H9 (cell line): ENCODE measurements at regions not wholly inside any gene's neighbourhood (a gene's known extent, or its start where the extent isn't known, plus 50 kb on each side); places are given as distances from the start of the nearest gene placed in this dataset.

Experiments used
- DNase-seq: peaks from one replicate; pipeline ENCODE4 v3.0.0-alpha.2; 2017
- H2AFZ ChIP-seq: one replicate; pipeline ENCODE4 v1.6.1; 2013; ENCODE audit warnings: mild to moderate bottlenecking, low read length, control low read depth, moderate library complexity
- H2AK5ac ChIP-seq: 2 replicates; pipeline ENCODE4 v1.6.1; 2013; ENCODE audit warnings: low read length, control low read depth, mixed read lengths; ENCODE audit not compliant: insufficient read length
- H2BK120ac ChIP-seq: one replicate; pipeline ENCODE4 v1.6.1; 2013; ENCODE audit warnings: low read depth, mild to moderate bottlenecking, low read length, control low read depth, inconsistent platforms; ENCODE audit not compliant: poor library complexity, severe bottlenecking
- H2BK12ac ChIP-seq: 2 replicates; pipeline ENCODE4 v1.6.1; 2013; ENCODE audit warnings: low read length, control low read depth, mixed read lengths, low read depth; ENCODE audit not compliant: insufficient read length
- H2BK15ac ChIP-seq: 2 replicates; pipeline ENCODE4 v1.6.1; 2013; ENCODE audit warnings: low read depth, low read length, control low read depth
- H2BK20ac ChIP-seq: one replicate; pipeline ENCODE4 v1.6.1; 2013; ENCODE audit warnings: low read depth, mild to moderate bottlenecking, low read length, control low read depth, inconsistent platforms; ENCODE audit not compliant: poor library complexity, severe bottlenecking
- H2BK5ac ChIP-seq: 2 replicates; pipeline ENCODE4 v1.6.1; 2013; ENCODE audit warnings: low read length, control low read depth, mixed read lengths; ENCODE audit not compliant: insufficient read length
- H3K14ac ChIP-seq: 2 replicates; pipeline ENCODE4 v1.6.1; 2013; ENCODE audit warnings: low read length, control low read depth; ENCODE audit not compliant: insufficient read depth
- H3K18ac ChIP-seq: 2 replicates; pipeline ENCODE4 v1.6.1; 2013; ENCODE audit warnings: low read depth, mild to moderate bottlenecking, mixed read lengths, low read length, control low read depth; ENCODE audit not compliant: insufficient read length
- H3K23ac ChIP-seq: 2 replicates; pipeline ENCODE4 v1.6.1; 2013; ENCODE audit warnings: low read length, control low read depth, mixed read lengths, low read depth; ENCODE audit not compliant: insufficient read length
- H3K23me2 ChIP-seq: 2 replicates; pipeline ENCODE4 v1.6.1; 2013; ENCODE audit warnings: low read depth, mild to moderate bottlenecking, mixed read lengths, low read length, control low read depth; ENCODE audit not compliant: insufficient read length, poor library complexity, severe bottlenecking
- H3K27ac ChIP-seq: 2 replicates; pipeline ENCODE4 v1.5.1; 2013; ENCODE audit warnings: low read length, control low read depth, mixed read lengths, low read depth; ENCODE audit not compliant: insufficient read length
- H3K27me3 ChIP-seq: 2 replicates; pipeline ENCODE4 v1.6.1; 2013; ENCODE audit warnings: low read length, control low read depth, inconsistent platforms; ENCODE audit not compliant: insufficient read depth
- H3K4ac ChIP-seq: 2 replicates; pipeline ENCODE4 v1.6.1; 2013; ENCODE audit warnings: low read depth, mild to moderate bottlenecking, control low read depth, inconsistent platforms, low read length, moderate library complexity
- H3K4me1 ChIP-seq: 2 replicates; pipeline ENCODE4 v1.6.1; 2013; ENCODE audit warnings: low read length, control low read depth, inconsistent platforms; ENCODE audit not compliant: insufficient read depth
- H3K4me2 ChIP-seq: 2 replicates; pipeline ENCODE4 v1.6.1; 2013; ENCODE audit warnings: low read length, control low read depth, mixed read lengths; ENCODE audit not compliant: insufficient read length, insufficient read depth
- H3K56ac ChIP-seq: 2 replicates; pipeline ENCODE4 v1.6.1; 2013; ENCODE audit warnings: low read depth, mild to moderate bottlenecking, mixed read lengths, low read length, control low read depth; ENCODE audit not compliant: insufficient read length
- H3K79me1 ChIP-seq: 2 replicates; pipeline ENCODE4 v1.6.1; 2013; ENCODE audit warnings: low read depth, mild to moderate bottlenecking, moderate library complexity, low read length, control low read depth, inconsistent platforms; ENCODE audit not compliant: insufficient read depth, poor library complexity, severe bottlenecking
- H3K79me2 ChIP-seq: 2 replicates; pipeline ENCODE4 v1.6.1; 2013; ENCODE audit warnings: low read length, control low read depth, inconsistent platforms; ENCODE audit not compliant: insufficient read depth
- H3K9ac ChIP-seq: 2 replicates; pipeline ENCODE4 v1.6.1; 2013; ENCODE audit warnings: low read length, control low read depth, mixed read lengths; ENCODE audit not compliant: insufficient read length; ENCODE audit errors: extremely low read depth
- H3K9me3 ChIP-seq: one replicate; pipeline ENCODE4 v1.6.1; 2013; ENCODE audit warnings: low read depth, low read length, inconsistent platforms; ENCODE audit not compliant: control insufficient read depth
- H3T11ph ChIP-seq: one replicate; pipeline ENCODE4 v1.6.1; 2013; ENCODE audit warnings: mild to moderate bottlenecking, low read length, control low read depth, inconsistent platforms
- H4K20me1 ChIP-seq: one replicate; pipeline ENCODE4 v1.6.1; 2013; ENCODE audit not compliant: control insufficient read depth, insufficient read length, insufficient read depth
- H4K5ac ChIP-seq: 2 replicates; pipeline ENCODE4 v1.6.1; 2013; ENCODE audit warnings: low read depth, mild to moderate bottlenecking, mixed read lengths, low read length, control low read depth; ENCODE audit not compliant: insufficient read length
- H4K8ac ChIP-seq: replicated peaks from 2 replicates; pipeline ENCODE4 v1.6.1; 2013; ENCODE audit warnings: low read length, control low read depth, mixed read lengths, low read depth; ENCODE audit not compliant: insufficient read length
- H4K91ac ChIP-seq: 2 replicates; pipeline ENCODE4 v1.6.1; 2013; ENCODE audit warnings: low read depth, mild to moderate bottlenecking, moderate library complexity, mixed read lengths, low read length, control low read depth; ENCODE audit not compliant: insufficient read length
- H3K27ac Mint-ChIP-seq, 3 experiments: 2 replicates in 2 of 3; 3 replicates in 1 of 3; pipeline ENCODE4 v1.8.0; 2020 to 2021; ENCODE audit warnings: mixed read lengths in 3 of 3, mild to moderate bottlenecking in 1 of 3, moderate library complexity in 1 of 3
- H3K27me3 Mint-ChIP-seq: 2 replicates; pipeline ENCODE4 v1.8.0; 2021; ENCODE audit warnings: low read depth, mild to moderate bottlenecking, moderate library complexity, mixed read lengths
- H3K36me3 Mint-ChIP-seq, 3 experiments: 2 replicates in 2 of 3; 3 replicates in 1 of 3; pipeline ENCODE4 v1.8.0; 2020 to 2021; ENCODE audit warnings: low read depth in 3 of 3, mixed read lengths in 3 of 3; ENCODE audit not compliant: insufficient read depth in 1 of 3
- H3K4me1 Mint-ChIP-seq, 2 experiments: 2 replicates each; pipeline ENCODE4 v1.8.0; 2020; ENCODE audit warnings: mixed read lengths in 2 of 2
- H3K4me3 Mint-ChIP-seq, 2 experiments: 2 replicates in 1 of 2; 3 replicates in 1 of 2; pipeline ENCODE4 v1.8.0; 2020 to 2021; ENCODE audit warnings: mild to moderate bottlenecking in 2 of 2, mixed read lengths in 2 of 2, moderate library complexity in 1 of 2
- H3K9me3 Mint-ChIP-seq, 2 experiments: 2 replicates in 1 of 2; 3 replicates in 1 of 2; pipeline ENCODE4 v1.8.0; 2020; ENCODE audit warnings: mild to moderate bottlenecking in 2 of 2, mixed read lengths in 2 of 2, moderate library complexity in 1 of 2
- CTCF ChIP-seq: fragments of 200-600 bp; sonication (generic); conservative IDR thresholded peaks from 3 replicates; pipeline ENCODE4 v1.8.0; 2021; ENCODE audit warnings: antibody characterized with exemption, mild to moderate bottlenecking
- WGBS: extraction: QIAGEN DNeasy Blood & Tissue Kit; methylation state at CpG from one replicate; pipeline ENCODE4 v1.1.7; 2013; ENCODE audit warnings: missing lambda C conversion rate, low lambda C conversion rate, mixed read lengths; ENCODE audit not compliant: insufficient read length; ENCODE audit errors: extremely low coverage; 5-methylcytosine and 5-hydroxymethylcytosine counted together

DNA sequence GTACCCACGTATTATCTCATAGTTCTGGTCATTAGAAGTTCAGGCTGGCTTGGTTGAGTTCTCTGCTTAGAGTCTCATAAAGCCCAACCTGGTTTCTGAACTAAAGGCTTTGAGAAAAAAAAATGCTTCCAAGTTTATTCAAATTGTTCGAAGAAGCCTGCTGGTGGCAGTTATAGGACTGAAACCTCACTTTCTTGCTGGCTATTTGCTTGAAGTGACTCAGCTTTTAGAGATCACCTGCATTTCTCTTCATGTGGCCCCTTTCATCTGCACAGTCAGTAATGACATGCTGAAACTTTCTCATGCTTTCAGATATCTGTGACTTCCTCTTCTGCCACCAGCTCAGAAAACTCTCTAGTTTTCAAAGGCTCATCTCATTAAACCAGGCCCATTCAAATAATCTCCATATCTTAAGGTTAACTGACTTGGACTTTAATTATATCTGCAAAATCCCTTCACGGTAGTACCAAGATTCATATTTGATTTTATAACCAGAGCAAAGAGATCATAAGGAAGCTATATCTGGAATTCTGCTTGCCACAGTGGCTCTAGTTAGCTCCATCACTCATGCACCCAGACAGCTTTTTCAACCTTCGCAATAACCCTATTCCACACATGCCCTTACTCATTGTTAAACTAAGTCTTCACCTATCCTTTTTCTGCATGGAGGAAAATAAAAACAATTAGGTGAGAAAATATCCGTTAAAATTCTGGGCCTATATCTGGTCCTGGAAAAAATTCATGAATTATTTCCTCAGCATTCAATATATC is 433.8 kb upstream of the CBLB start:
- Histone ChIP-seq H3K14ac (no peak overlapping the region), H3K18ac (no peak overlapping the region), H3K23ac (no peak overlapping the region), H3K4me2 (no peak overlapping the region), H4K5ac (no peak overlapping the region), H4K8ac (no peak overlapping the region), H2AFZ (peak overlapping the region; percentile 18), H3K23me2 (no peaks in the 10 kb centered on the region), H3K9ac (no peak overlapping the region), H2AK5ac (no peak overlapping the region), H2BK20ac (no peak overlapping the region), H3K56ac (no peak overlapping the region), H4K91ac (no peak overlapping the region), H3K27ac (no peak overlapping the region), H3K9me3 (no peaks in the 10 kb centered on the region), H4K20me1 (no peaks in the 10 kb centered on the region), H3K79me1 (no peaks in the 10 kb centered on the region), H3T11ph (no peak overlapping the region), H2BK120ac (no peak overlapping the region), H3K4me1 (no peaks in the 10 kb centered on the region; the same call in 1 of the 2 replicates), H3K79me2 (no peaks in the 10 kb centered on the region), H3K27me3 (no peaks in the 10 kb centered on the region), H3K4ac (no peak overlapping the region), H2BK12ac (no peak overlapping the region), H2BK15ac (no peak overlapping the region), H2BK5ac (no peak overlapping the region)
- DNase-seq = no peak
- H3K4me1 Mint-ChIP-seq = peaks cover 15 to 18% of the 10 kb centered on the region in 2 experiments
- no peaks in the 10 kb centered on the region for H3K27me3 Mint-ChIP-seq
- no CpG with 5 or more reads among the region's 5 CpGs for WGBS
- no peak for TF ChIP-seq CTCF
- H3K9me3 Mint-ChIP-seq = peaks cover 0 to 2% of the 10 kb centered on the region in 2 experiments; a peak in 3 of 5 replicates
- peaks cover 0 to 5% (median 5%) of the 10 kb centered on the region in 3 experiments; a peak in 3 of 7 replicates for H3K36me3 Mint-ChIP-seq
- no peak overlapping the region for H3K4me3 Mint-ChIP-seq
- peak overlapping the region in 1 of 3 experiments; percentile 24; a peak in 2 of 7 replicates for H3K27ac Mint-ChIP-seq
